T-helper 1 cell (primary cell): ENCODE measurements at regions not wholly inside any gene's neighbourhood (a gene's known extent, or its start where the extent isn't known, plus 50 kb on each side); places are given as distances from the start of the nearest gene placed in this dataset.
"Not testable (repeated sequence)": the region's sequence is repeated elsewhere in the genome, so short reads cannot be mapped to it uniquely, and the experiment has no call there.

Experiments
- DNase-seq, 5 donors: peaks; one replicate each; pipeline ENCODE4 v3.0.0-alpha.2; 2012 to 2020

DNA sequence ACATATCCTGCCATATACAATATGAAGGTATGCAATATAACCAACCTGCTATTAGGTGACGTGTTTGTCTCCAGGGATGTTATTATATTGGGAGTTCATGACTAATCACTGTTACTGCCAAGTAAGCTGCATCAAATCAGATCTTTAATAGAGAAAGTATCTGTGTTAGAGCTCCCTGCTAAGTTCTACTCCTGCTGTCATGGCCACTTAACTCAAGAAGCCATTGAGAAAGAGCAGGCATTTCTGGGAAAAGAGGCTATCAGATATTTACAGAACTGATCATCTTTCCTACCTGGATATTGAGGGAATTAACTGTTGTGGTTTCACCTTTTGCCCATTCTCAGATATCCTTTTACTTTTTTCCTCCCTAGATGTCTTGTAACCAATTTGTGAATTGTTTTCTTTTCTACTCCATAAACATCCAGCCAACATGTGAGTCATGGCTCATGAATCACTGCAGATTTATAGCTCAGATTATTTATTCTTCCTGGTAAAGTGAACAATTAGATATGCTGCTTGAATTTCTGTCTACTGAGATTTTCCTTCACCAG is 634.8 kb upstream of the FAM174A start:
- DNase-seq = no peak

DNA sequence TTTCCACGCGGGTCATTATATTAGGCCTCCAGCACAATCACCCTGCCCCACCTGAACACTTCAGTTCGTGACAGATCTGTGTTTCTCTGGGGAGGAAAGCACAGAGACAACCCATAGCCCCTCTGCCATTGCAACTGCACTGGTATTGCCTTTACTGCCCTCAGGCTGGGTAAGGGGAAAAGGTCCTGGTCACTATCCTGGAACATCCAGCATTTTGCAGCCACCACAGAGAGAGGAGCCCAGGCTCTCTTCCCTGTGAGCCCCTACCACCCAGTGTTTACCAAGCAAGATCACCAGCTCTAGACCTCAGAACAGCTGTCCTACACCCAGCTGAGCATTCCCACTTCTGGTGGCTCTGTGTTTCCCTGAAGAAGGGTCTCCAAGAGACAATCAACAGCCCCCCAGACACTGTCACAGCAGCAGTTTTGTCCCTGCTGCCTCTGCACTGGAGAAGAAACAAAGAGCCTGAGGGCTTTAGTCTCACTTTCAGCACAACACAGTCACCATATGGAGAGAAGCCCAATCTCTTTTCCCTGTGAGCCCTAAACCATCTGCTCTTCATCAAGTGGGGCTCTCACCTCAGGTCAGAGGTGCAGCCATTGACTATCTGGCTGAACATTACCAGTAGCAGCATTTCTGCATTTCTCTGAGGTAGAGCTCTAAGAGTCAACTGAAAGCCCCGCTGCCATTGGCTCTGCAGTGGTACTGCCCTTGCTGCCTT is 655.2 kb upstream of the FAM174A start:
- DNase-seq = no peak

DNA sequence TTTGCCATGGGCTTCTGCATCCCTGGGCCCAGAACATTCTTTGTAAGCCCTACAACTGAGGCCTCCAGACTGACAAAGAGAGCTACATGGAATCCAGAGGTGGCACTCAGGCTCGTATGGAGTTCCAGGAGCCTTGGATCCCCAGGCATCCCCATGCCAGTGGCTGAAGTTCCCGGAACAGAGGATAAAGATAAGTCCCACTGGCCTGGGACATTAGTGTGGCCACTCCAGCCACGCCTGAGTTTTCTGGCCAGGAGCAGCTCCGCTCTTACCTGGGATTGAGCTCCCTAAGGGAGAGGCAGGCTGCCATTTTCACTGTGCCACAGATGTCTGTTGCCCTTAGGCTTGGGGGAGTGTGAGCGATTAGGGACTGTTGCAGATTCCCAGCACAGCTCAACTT is 656.3 kb upstream of the FAM174A start:
- no peak for DNase-seq

DNA sequence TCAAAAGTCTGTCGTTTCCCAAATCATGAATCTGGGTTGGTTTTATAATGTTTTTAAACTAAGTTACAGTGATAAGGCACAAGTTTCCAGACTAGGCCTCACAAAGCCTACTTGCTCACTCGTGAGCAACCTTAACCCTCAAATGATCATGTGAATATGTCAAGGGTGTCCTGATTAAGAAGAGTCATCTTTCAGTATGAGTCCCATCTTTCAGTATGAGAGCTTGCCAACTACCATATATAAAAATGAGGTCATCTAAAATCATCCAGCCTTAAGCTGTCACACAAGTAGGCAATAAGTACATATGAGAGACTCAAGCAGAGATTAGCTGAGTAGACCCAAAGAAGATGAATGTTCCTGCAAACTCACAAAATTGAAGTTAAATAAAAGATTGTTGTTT is 668.4 kb upstream of the FAM174A start:
- DNase-seq = no peak

DNA sequence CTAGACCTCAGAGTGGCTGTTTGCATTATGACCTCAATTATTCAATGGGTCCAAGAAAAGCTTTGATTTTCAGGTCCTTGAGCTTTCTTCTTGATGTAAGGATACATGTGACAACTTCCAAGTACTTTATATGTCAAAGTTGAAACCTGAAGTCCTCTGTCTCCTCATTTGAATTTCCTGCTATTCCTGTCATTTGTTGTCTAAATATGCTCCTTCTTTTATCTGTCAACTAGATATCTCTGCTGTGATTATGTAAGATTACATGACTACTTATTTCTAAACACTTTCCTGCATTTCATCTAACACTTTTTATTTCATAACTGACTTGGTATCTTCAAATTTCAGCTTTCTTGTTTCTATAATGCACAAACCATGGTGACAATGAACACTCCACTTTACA is 670.0 kb upstream of the FAM174A start:
- no peak for DNase-seq

DNA sequence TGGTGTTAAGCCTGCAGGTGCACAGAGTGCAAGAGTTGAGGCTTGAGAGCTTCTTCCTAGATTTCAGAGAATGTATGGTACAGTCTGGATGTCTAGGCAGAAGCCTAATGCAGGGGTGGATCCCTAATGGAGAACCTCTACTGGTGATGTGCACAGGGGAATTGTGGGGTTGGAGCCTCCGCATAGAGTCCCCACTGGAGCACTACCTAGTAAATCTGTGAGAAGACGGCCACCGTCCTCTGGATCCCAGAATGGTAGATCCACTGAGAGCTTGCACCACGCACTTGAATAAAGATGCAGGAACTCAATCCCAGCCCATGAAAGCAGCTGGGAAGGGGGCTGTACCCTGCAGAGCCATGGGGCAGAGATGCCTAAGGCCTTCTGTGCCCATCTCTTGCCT is 699.4 kb upstream of the FAM174A start:
- no peak for DNase-seq

DNA sequence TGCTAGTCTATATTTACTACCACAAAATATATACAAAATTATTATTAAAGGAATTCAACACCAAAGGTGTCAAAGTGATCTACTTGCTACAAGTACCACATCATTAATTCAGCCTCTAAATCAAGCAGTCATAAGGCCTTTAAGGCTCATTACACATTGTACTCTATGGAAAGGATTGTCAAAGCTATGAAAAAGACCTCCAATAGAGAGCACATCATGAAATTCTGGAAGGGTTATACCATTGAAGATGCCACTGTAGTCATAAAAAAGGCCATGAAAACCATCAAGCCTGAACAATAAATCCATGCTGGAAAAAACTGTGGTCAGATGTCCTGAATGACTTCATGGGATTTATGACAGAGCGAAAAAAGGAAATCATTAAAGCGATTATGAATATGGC is 708.0 kb upstream of the FAM174A start:
- DNase-seq = no peak

DNA sequence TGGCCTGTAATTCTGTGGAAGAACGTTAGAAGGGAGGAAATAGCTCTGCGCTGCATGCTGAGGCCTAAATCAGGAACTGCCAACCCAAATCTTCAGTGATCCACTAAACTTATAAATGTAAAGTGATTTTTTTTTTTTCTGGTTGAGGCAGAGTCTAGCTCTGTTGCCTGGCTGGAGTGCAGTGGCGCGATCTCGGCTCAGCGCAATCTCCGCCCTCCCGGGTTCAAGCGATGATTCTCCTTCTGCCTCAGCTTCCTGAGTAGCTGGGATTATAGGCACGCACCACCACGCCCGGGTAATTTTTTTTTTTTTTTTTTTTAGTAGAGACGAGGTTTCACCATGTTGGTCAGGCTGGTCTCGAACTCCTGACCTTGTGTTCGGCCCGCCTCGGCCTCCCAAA is 717.4 kb upstream of the FAM174A start:
- DNase-seq = no peak

DNA sequence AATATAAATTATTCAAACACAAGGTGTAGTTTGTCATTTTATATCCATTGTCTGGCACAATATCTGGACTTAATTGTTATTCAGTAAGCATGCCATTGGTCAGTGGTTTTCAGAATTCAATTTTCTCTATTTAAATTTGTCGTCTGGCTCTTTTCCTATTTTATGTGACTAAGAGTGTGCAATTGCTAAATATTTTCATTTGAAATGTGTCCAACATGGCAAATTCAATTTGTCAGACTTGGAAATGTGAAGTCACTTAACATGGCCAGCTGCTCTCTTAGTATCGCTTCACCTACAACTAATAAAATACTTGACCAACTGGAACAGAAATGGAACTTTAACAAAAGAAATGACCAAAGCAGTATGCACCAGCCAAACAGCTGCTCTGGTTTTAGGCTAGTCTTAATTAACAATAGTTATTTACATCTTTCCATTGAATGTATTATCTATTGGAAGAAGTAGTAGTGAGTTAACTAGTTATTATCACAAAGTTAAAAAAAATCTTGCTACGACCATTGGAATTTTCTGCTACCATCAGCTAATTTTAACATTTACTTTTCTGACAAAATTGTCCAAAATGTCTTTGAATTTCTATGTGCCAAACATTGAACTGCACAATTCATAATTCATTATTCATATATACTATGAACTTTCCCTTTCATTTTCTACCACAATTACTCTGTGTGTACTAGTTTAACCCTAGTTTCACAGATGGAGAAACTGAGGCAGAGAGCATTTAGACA is 720.7 kb upstream of the FAM174A start:
- DNase-seq = no peak

DNA sequence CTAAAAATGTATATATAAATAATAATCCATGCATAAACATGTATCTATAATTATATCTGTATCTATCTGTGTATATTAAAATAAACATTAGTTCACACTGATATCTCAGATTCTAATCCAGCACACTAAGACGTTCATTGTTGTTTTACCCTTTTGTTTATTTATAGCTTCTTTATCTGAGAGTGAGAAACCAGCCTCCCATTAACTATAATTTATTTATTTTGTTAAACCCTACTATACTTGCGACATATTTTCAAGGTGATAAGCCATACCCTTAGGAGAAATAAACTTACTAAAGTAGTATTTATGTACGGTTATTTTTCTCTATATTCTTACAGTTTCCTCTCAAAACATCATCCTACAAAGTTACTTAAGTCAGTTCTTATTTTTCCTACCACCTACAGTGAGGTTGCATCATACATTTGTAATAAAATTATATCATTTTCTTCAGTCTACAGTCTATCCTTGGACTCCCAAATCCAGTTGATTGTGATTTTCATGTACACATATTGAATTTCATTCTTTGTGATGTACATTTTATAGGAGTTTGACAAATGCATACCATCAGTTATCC is 726.4 kb upstream of the FAM174A start:
- no peak for DNase-seq

DNA sequence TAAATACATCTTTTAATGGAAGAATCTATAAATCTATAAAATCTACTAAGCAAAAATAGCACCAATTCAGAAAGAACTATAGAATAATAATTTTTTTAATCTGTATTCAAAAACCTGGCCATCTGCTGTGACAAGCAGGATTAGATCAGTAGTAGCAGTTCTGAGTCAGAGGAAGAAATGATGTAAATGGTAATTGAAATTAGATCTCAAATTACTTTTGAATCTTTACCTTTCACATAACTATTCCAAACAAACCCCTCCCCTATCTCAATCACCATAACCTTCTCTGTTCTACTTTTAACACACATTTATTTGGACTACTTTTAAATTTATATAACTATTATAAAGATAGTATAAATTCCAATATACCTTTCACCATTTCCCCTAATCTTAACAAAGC is 727.8 kb upstream of the FAM174A start:
- DNase-seq = no peak

DNA sequence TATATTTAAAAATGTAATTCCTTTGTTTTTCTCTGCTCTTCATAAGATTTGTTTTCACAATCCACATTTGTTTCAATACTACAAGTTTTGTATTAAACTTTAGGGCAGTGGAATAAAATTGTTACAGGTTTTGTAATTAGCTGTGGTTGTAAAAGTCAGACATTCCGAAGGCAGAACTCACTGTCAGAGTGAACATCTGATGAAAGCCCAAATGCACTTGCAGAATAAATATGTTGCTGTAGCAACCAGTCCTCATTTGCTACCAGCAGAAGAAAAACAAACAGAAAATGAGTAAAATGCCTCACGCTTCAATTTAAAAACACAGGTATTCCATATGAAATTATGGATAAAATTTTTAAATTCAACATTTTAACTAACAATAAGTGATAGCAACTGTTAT is 740.1 kb upstream of the FAM174A start:
- DNase-seq = no peak

DNA sequence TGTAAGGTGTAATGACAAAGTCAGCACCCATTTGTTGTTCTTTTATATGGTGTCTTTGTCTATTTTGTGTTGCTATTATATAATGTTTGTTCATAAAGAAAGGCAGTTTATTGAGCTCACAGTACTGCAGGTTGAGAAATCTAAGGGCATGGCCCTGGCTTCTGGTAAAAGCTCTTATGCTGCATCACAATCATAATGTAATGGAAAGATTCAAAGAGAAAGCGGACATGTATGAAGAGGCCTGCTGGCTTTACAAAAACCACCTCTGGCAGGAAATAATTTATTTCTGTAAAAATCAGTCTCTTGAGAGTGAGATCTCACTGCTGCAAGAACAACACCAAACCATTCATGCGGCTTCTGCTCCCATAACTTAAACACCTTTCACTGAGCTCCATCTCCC is 746.7 kb upstream of the FAM174A start:
- DNase-seq = no peak

DNA sequence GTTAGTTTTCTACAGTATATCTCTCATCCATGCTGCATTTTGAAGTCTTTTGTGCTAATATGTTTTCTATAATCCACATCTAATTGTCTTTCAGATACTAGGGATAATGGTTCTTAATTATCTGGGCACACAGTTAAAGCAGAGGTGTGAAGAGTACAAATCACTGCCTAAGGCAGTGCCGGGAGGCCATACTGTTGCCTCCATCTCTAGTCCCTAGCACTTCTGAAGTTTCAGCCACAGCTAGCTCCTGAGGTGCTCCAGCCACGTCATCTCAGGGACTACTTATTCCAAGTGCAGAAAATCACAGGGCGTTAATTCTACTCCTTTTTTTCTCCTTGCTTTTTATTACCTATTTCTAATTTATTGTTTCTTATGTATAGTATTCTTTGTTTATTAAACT is 760.0 kb upstream of the FAM174A start:
- no peak for DNase-seq

DNA sequence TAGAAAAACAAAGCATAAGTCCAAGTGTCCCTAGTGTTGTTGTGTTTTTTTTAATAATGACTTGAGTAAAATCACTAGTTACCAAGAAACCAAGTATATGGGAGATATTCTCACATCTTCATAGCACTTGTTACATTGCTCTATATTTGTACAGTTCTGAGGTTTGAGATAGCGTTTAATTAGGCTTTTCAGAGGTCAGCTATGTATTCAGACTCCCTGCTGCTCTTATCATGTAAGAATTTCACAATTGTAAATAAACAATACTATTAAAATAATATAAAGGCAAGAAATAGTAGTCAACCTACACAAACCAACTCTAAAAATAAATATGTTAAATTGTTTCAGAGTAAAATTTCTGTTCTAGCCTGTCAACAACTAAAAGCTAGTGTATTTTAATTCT is 761.9 kb upstream of the FAM174A start:
- no peak for DNase-seq

DNA sequence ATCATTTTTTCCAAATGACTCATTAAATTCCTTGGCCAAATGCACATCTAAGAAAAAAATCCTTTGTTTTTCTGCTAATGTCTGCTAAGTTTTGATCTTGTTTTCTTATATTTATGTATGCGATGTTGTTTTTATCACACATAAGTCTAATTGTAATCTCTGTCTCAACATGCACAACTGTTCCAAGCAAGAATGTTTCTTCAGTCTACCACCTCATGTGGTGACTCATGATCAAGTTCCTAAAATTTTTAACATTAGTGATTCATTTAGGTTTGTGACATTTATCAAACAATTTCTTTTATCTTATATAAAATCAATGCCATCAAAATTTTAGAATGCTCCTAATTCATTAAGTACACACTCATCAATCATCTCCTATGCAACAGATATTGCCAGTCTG is 763.9 kb upstream of the FAM174A start:
- DNase-seq = no peak

DNA sequence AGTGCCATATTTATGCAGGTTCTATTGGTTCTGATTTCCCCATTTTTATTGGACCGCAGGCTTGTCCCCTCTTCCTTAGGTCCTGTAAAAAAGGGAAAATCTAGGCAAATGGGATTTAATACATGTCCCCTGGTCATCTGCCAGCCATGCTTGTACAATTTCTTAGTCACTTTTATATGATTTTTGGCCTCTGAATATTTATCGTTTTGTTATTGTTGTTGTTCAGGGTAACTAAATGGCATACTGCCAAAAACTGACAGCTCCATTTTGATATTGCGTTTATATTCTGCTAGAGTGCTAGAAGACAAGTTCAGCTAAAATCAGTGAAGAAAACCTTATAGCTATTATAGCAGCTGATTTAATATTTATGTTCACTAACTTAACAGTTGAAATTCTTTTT is 770.2 kb upstream of the FAM174A start:
- DNase-seq = no peak

DNA sequence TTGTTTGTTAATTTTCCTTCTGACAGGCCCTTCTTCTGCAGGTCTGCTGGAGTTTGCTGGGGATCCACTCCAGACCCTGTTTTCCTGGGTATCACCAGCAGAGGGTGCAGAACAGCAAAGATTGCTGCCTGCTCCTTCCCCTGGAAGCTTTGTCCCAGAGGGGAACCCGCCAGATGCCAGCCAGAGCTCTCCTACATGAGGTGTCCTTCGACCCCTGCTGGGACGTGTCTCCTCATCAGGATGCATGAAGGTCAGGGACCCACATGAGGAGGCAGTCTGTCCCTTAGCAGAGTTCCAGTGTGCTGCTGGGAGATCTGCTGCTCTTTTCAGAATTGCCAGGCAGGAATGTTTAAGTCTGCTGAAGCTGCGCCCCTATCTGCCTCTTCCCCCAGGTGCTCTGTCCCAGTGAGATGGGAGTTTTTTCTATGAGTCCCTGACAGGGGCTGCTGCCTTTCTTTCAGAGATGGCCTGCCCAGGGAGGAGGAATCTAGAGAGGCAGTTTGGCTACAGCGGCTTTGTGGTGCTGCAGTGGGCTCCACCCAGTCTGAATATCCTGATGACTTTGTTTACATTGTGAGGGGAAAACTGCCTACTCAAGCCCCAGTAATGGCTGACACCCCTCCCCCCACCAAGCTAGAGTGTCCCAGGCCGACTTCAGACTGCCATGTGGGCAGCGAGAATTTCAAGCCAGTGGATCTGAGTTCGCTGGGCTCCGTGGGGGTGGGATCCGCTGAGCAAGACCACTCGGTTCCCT is 772.0 kb upstream of the FAM174A start:
- DNase-seq = no peak

DNA sequence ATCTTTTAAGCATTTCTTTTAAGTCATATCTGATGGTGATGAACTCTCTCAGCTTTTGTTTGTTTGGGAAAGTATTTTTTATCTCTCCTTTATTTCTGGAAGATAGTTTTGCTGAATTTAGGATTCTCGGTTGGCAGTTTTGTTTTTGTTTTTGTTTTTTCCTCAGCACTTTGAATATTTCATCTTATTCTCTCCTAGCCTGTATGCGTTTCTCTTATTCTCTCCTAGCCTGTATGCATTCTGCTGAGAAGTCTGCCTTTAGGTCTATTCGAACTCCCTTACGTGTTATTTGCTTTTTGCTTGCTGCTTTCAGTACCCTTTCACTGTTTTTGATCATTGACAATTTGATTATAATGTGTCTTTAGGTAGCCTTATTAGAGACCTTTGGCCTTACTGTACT is 787.8 kb upstream of the FAM174A start:
- DNase-seq = no peak

DNA sequence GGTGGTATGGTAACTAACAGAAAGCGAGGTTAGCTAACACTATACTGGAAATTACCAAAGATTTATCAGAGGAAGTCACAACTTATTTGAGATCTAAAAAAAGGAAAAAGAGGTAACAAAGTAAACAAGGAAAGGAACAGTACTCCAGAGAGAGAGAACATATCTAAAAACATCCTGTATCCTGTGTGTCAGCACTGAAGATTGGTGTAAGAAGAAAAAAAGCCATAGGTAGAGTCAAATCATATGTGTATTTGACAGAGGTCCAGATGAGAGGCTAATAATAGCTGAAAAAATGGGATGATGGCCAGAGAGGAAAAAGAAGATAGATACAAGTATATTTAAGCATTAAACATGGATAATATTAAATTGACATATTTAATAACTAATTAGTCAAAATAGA is 802.0 kb upstream of the FAM174A start:
- DNase-seq = not testable (repeated sequence)

DNA sequence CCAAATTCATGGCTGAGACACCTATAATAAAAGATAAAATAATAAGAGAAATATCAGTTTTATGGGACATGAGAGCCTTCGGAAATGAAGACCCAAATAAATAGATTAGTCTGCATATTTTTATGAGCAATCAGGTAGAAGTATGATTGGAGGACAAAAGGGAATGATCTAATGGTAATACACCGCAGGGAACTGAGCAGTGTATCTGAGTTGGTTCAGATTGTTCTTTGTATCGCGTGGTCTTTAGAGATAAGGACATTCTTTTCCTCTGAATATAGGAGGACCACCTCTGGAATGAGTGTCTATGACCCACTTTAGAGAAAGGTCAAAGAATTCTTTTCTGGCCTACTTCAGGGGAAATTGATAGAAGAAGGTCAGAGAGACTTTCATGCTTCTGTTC is 801.8 kb upstream of the CHD1 start:
- not testable (repeated sequence) for DNase-seq

DNA sequence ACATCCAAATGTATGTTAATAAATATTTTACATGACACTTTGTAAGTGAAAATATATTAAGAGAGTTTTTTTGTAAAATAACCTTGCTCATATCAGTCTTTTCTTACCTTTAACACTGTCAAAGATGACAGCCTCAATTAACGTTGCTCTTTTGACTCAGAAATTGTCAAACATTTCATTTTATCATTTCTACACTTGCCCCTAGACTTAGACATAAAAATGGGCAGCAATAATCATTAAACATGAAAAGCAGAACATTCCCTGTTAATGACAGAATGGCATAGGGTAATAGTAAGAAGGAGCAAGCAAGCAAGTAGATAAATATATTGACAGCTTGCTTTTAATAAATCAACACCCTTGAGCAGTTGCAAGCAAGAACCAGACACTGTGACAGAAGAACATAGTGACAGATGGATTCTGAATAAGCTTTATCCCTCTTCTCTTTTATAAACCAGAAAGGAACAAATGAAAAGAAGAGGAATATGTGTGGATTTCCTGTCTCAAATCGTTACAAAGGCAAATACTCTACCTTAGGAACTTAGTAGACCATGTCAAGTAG is 796.0 kb upstream of the CHD1 start:
- no peak for DNase-seq

DNA sequence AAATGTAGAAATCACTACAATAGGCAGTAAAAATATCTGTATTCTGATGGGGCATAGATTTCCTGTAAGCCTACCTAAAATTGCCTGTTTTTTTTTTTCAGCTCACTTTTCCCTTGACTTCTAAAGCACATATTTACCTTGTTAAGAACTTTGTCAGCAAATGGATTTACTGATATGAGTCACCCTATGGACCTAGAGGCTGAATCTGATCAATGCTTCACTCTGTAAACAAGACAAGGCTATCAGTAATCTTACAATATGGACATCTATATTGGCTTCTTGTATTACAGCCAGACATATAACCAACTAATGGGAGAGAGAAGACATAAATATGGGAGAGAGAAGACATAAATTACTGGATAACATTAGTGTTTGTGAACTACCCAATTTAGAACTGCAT is 792.7 kb upstream of the CHD1 start:
- DNase-seq = no peak
